ENCODE measurements at regions not wholly inside any gene's neighbourhood (a gene's known extent, or its start where the extent isn't known, plus 50 kb on each side); places are given as distances from the start of the nearest gene placed in this dataset.

- Histone ChIP-seq H3K4me2 (no peak overlapping the region), H3K36me3 (replicated peaks; ENCODE audit: insufficient read depth, low read depth) (no peaks in the 10 kb centered on the region), H3K27me3 (no peaks in the 10 kb centered on the region), H3K9me3 (ENCODE audit: low read depth) (no peaks in the 10 kb centered on the region), H3K4me1 (ENCODE audit: insufficient read depth) (no peaks in the 10 kb centered on the region), H3K4me3 (no peak overlapping the region), H3K79me2 (no peaks in the 10 kb centered on the region), H3K27ac (no peak overlapping the region), H4K20me1 (ENCODE audit: insufficient read depth, poor library complexity, severe bottlenecking) (no peaks in the 10 kb centered on the region), H2AFZ (no peak overlapping the region), H3K9me2 (replicated peaks; ENCODE audit: insufficient read depth) (no peaks in the 10 kb centered on the region)
- DNase-seq (ENCODE audit: low spot score), result no peak
- 57% methylated on average over 1 of the region's 1 CpG for WGBS (ENCODE audit: low lambda C conversion rate, missing lambda C conversion rate)
- TF ChIP-seq EZH2phosphoT487 (IDR thresholded peaks at IDR 0.05; ENCODE audit: low read depth, severe bottlenecking, unreplicated experiment) (no peak), CTCF (IDR thresholded peaks at IDR 0.05; ENCODE audit: poor library complexity) (no peak), EZH2 (IDR thresholded peaks at IDR 0.05; ENCODE audit: borderline replicate concordance) (no peak)
These were observed 1463.4 kb upstream of the CELF2 start for GRCh38 chr10:9554321-9554720.

DNA sequence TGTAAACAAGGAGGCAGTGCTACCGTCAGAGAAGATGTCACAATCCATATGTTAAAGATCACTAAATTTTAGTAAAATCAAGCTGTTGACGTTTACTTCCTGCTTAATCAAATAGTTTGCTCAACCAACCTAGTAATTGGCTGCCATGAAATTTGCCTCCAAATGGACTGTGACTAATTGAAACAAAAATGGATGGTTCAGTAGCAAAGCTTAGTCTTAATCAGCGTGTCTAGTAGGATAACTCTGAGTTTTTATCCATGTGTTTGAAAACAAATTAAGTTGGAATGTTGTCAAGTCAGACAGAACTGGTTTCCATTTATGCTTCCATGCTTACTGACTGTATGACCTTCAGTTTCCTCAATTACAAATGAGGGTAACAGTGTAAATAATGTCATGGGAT lies 1456.7 kb upstream of the CELF2 start:
- no peaks in the 10 kb centered on the region for H3K79me2 ChIP-seq
- 68% methylated on average over 3 of the region's 3 CpGs for WGBS (ENCODE audit: low lambda C conversion rate, missing lambda C conversion rate)

GRCh38 chr10:9561821-9562505 lies 1455.7 kb upstream of the CELF2 start:
- Histone ChIP-seq H3K27ac (no peak overlapping the region), H2AFZ (no peak overlapping the region), H3K4me3 (no peak overlapping the region), H3K9me3 (ENCODE audit: low read depth) (no peaks in the 10 kb centered on the region), H4K20me1 (ENCODE audit: insufficient read depth, poor library complexity, severe bottlenecking) (no peaks in the 10 kb centered on the region), H3K9me2 (replicated peaks; ENCODE audit: insufficient read depth) (no peaks in the 10 kb centered on the region), H3K79me2 (no peaks in the 10 kb centered on the region), H3K27me3 (no peaks in the 10 kb centered on the region), H3K4me1 (ENCODE audit: insufficient read depth) (no peaks in the 10 kb centered on the region), H3K4me2 (no peak overlapping the region), H3K36me3 (replicated peaks; ENCODE audit: insufficient read depth, low read depth) (no peaks in the 10 kb centered on the region)
- DNase-seq (ENCODE audit: low spot score), result no peak
- WGBS (ENCODE audit: low lambda C conversion rate, missing lambda C conversion rate), result 13% methylated on average over 1 of the region's 1 CpG
- no peak for TF ChIP-seq EZH2phosphoT487 (IDR thresholded peaks at IDR 0.05; ENCODE audit: low read depth, severe bottlenecking, unreplicated experiment)
- TF ChIP-seq CTCF (IDR thresholded peaks at IDR 0.05; ENCODE audit: poor library complexity), result no peak
- no peak for TF ChIP-seq EZH2 (IDR thresholded peaks at IDR 0.05; ENCODE audit: borderline replicate concordance)

More for the DNA sequence above, 1456.7 kb upstream of the CELF2 start:
- Histone ChIP-seq H3K4me3 (no peak overlapping the region), H3K9me3 (ENCODE audit: low read depth) (no peaks in the 10 kb centered on the region), H3K9me2 (replicated peaks; ENCODE audit: insufficient read depth) (no peaks in the 10 kb centered on the region), H2AFZ (no peak overlapping the region), H3K4me2 (no peak overlapping the region), H3K4me1 (ENCODE audit: insufficient read depth) (no peaks in the 10 kb centered on the region), H4K20me1 (ENCODE audit: insufficient read depth, poor library complexity, severe bottlenecking) (no peaks in the 10 kb centered on the region), H3K36me3 (replicated peaks; ENCODE audit: insufficient read depth, low read depth) (no peaks in the 10 kb centered on the region), H3K27ac (no peak overlapping the region), H3K27me3 (no peaks in the 10 kb centered on the region)
- no peak for TF ChIP-seq CTCF (IDR thresholded peaks at IDR 0.05; ENCODE audit: poor library complexity)
- TF ChIP-seq EZH2phosphoT487 (IDR thresholded peaks at IDR 0.05; ENCODE audit: low read depth, severe bottlenecking, unreplicated experiment), result no peak
- no peak for TF ChIP-seq EZH2 (IDR thresholded peaks at IDR 0.05; ENCODE audit: borderline replicate concordance)
- DNase-seq (ENCODE audit: low spot score), result no peak
